HL-60 (cell line): ENCODE measurements at regions not wholly inside any gene's neighbourhood (a gene's known extent, or its start where the extent isn't known, plus 50 kb on each side); places are given as distances from the start of the nearest gene placed in this dataset.

Experiments used
- DNase-seq, 2 experiments: peaks; one replicate each; pipeline ENCODE4 v3.0.0-alpha.2; 2010 to 2020; ENCODE audit warnings: low read depth in 1 of 2, low spot score in 1 of 2
- H3K27ac ChIP-seq: fragments of 250-450 bp; sonication (Bioruptor Pico); replicated peaks from 2 replicates; pipeline ENCODE4 v1.5.1; 2020; ENCODE audit warnings: mild to moderate bottlenecking, moderate library complexity
- H3K27me3 ChIP-seq: fragments of 250-450 bp; sonication (Bioruptor Pico); 2 replicates; pipeline ENCODE4 v1.5.1; 2021; ENCODE audit warnings: mild to moderate bottlenecking, moderate library complexity; ENCODE audit not compliant: insufficient read depth, poor library complexity, severe bottlenecking
- H3K4me3 ChIP-seq: replicated peaks from 2 replicates; pipeline ENCODE4 v1.5.1; 2011; ENCODE audit warnings: mild to moderate bottlenecking, control low read depth, low read length; ENCODE audit not compliant: insufficient read depth
- CTCF ChIP-seq: IDR thresholded peaks from one replicate; pipeline ENCODE4 v1.5.1; 2011; ENCODE audit warnings: low read length, control low read depth, inconsistent platforms; ENCODE audit not compliant: insufficient read depth
- GABPA ChIP-seq: IDR thresholded peaks from 2 replicates; pipeline ENCODE4 v1.6.1; 2012; ENCODE audit warnings: low read depth
- POLR2AphosphoS5 ChIP-seq: IDR thresholded peaks from 2 replicates; pipeline ENCODE4 v1.6.1; 2012; ENCODE audit warnings: low read depth
- REST ChIP-seq: IDR thresholded peaks from 2 replicates; pipeline ENCODE4 v1.6.1; 2012; ENCODE audit warnings: low read depth; ENCODE audit not compliant: insufficient replicate concordance
- SPI1 ChIP-seq: IDR thresholded peaks from 2 replicates; pipeline ENCODE4 v1.6.1; 2012; ENCODE audit warnings: low read depth, mild to moderate bottlenecking, borderline replicate concordance

GRCh38 chr20:11581271-11581670 lies 336.4 kb upstream of the BTBD3 start:
- TF ChIP-seq POLR2AphosphoS5 (no peak), GABPA (no peak), REST (no peak), SPI1 (peak; percentile 90)
- Histone ChIP-seq H3K27ac (no peak overlapping the region), H3K27me3 (no peaks in the 10 kb centered on the region), H3K4me3 (no peak overlapping the region)
- peak; percentile 62 to 68 for DNase-seq

- Histone ChIP-seq H3K27ac (no peak overlapping the region), H3K4me3 (no peak overlapping the region), H3K27me3 (no peaks in the 10 kb centered on the region)
- DNase-seq: peak in 1 of 2 experiments; percentile 38
- no peak for TF ChIP-seq CTCF
- no peak for TF ChIP-seq GABPA
- no peak for TF ChIP-seq POLR2AphosphoS5
- TF ChIP-seq SPI1: no peak
- no peak for TF ChIP-seq REST
These were observed 335.6 kb upstream of the BTBD3 start for GRCh38 chr20:11582060-11582459.

- no peak for DNase-seq
- no peak overlapping the region for H3K27ac ChIP-seq
- H3K4me3 ChIP-seq: no peak overlapping the region
These were observed 331.8 kb upstream of the BTBD3 start for GRCh38 chr20:11585752-11586352.

More at GRCh38 chr20:11585752-11586352, 331.8 kb upstream of the BTBD3 start:
- no peaks in the 10 kb centered on the region for H3K27me3 ChIP-seq
- TF ChIP-seq SPI1: no peak
- no peak for TF ChIP-seq CTCF
- TF ChIP-seq REST: no peak
- no peak for TF ChIP-seq POLR2AphosphoS5
- TF ChIP-seq GABPA: no peak
